Right hindlimb (tissue), 1 donor: ENCODE measurements at regions not wholly inside any gene's neighbourhood (a gene's known extent, or its start where the extent isn't known, plus 50 kb on each side); places are given as distances from the start of the nearest gene placed in this dataset.

ENCODE experiments used
- DNase-seq: peaks from one replicate; pipeline ENCODE4 v3.0.0-alpha.2; 2018

GRCh38 chr14:44701563-44702263 is 194.6 kb upstream of the FSCB start:
- DNase-seq: peak; percentile 37

DNA sequence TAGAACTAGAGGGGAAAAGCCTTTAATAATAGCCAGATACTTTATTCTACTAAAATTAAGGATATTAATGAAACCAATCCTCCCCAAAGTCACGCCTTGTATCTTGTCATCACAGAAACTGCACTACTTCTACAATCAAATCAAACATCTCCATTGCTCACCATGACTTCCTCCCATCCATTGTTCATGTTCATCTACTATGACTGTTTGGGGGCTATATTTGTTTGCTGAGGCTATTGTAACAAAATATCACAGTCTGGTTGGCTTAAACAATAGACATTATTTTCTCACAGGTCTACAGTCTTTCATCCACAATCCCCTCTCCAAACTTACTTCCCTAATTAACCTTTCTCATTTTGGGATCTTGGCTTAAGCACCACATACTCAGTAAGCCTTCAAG is 193.6 kb upstream of the FSCB start:
- no peak for DNase-seq

DNA sequence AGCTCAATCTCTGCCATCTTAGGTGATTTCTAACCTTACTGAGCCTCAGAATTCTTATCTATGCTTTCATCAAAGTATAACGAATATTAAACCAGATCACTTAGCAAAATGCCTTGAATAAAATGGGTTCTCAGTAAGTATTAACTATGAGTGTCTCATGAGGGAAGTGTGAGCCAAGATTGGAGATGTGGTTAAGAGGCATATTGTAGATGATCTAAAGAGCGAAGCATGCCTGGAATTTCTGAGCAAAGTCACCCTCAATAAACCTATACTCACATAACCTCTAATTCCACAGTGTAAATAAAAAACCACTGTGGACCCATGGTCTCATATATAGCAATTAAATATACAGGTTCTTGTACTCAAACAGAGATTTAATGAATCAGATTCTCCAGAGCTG is 193.1 kb upstream of the FSCB start:
- DNase-seq: no peak

DNA sequence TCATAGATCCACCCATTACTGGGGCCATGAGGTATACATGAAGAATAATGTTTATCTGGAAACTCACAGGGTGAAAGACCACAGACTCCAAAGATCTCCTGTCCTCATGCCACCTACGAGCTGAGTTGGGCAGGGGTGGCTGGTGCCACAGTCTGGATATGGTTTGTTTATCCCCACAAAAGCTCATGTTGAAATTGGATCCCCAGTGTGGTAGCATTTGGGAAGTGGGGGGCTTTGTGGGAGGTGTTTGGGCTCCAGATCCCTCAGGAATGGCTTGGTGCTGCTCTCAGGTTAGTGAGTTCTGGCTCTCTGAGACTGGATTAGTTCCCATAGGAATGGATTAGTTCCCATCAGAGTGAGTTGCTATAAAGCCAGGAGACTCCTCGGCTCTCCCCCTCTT is 192.3 kb upstream of the FSCB start:
- no peak for DNase-seq

GRCh38 chr14:44669496-44669895 is 162.4 kb upstream of the FSCB start:
- no peak for DNase-seq

- DNase-seq: no peak
Observed at GRCh38 chr14:44663136-44663535, 156.1 kb upstream of the FSCB start.

DNA sequence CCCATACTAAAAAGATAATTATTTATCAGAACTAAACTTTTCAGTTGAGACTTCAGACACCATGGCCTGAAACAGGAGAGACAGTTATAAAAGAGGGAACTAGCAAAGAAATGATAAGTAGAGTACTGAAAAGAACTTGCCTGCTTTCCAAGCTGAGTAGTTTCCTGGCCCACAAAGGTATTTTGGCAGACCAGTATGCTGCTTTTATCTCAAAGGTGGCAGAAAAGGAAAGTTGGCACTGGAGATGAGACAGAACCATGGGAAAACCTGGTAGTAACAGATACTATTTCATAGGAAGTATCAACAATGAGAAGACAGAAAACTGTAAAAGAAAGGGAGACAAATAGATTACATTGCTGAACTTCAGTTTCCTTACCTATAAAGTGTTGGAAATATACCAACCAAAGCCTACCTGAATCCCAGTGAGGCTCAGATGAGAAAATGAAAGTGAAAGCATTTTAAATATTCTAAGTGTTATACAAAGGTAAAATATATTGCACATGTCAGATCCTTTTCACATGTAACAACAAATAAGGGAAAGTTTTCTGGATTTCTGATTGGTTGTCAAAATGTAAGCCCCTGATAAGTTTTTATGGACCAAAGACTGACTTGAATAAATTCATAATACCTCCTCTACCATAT is 155.3 kb upstream of the FSCB start:
- DNase-seq: no peak

- no peak for DNase-seq
Observed at GRCh38 chr14:44658389-44658696, 151.3 kb upstream of the FSCB start.

DNA sequence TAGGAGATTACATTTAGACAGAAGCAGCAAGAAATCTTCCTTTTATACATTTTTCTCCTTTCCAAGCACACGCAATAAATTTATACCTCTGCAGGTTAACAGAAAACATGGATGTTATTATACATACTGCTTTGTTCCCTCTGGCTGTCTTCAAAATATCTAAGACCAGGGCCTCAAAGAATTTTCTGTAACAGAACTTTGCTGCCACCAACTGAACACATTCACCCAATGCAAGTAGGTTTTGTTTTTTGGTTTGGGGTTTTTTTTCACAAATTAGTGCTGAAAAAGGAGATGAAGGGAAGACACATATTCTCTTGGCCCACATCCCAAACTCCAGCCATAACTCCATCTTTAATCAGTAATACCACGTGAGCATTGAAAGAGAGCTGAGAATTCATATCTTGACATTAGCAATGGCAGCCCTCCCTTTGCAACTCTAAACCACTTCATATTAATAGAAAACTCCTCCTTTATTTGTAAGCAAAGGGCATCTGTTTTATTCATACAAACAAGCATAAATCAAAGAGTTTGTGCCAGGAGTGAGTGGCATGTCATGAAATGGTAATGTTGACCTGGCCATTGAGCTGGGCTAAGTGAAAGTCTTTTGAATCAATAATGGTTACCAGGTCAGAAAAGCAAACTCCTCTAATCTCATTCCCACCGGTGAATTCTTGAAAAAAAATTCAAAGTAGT is 150.8 kb upstream of the FSCB start:
- DNase-seq: peak; percentile 27

DNA sequence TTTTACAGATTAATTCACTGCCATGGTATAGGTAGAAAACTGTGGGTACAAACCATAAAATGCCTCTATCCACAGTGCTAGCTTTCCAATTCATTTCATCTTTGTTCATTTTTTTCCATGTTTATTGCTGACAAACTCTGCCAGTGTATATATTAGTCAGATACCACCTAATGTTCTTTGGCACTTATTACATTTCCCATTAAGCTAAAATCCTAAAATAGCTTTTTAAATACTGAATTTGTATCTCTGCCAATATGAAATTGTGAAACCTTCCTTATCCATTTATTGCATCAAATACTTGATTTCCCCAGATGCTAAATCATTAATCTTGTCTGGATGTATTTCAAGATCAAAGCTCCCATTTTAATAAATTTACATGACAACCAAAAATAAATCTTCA is 150.1 kb upstream of the FSCB start:
- DNase-seq: no peak

- no peak for DNase-seq
Observed at GRCh38 chr14:44654591-44654990, 147.5 kb upstream of the FSCB start.

DNA sequence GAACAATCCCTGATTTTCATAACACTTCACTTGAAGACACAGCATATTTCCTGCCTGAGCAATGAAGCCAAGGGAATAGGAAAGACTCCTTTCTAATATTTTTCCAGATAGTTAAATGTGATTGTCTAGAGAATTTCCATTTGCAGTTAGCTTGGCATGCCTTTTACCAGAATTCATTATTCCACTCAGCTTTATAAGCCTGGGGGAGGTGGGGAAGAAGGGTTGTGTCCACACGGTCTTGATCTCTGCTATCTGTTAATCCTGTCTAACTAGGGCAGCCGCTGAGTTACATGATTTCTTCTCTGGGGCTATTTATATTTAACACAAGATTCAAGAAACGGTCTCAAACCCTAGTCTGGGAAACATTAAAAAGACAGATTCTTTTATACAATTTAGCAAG is 146.6 kb upstream of the FSCB start:
- no peak for DNase-seq

- no peak for DNase-seq
Observed at GRCh38 chr14:44652640-44653039, 145.6 kb upstream of the FSCB start.

- no peak for DNase-seq
Observed at GRCh38 chr14:44649061-44649460, 142.0 kb upstream of the FSCB start.

- no peak for DNase-seq
Observed at GRCh38 chr14:44640416-44640815, 133.3 kb upstream of the FSCB start.

- no peak for DNase-seq
Observed at GRCh38 chr14:44639781-44640385, 132.8 kb upstream of the FSCB start.

DNA sequence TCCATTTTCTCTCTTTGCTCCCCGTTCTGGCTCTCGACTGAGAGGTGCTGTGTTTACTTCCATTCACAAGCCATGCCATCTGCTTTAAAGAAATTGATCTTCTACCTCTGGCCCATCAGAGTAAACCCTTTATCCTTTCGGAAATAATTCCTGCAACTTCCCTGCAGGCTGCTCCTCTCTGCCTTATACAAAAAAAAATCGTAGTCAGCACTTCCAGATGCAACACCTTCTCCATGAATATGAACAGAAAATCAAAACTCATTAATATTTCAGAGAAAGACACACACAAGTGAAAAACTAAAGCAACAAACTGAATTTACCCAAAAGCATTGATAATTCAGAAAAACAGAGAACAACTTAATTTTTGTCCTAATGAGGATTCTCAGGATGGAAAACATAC is 127.6 kb upstream of the FSCB start:
- no peak for DNase-seq

- no peak for DNase-seq
Observed at GRCh38 chr14:44626423-44626822, 119.3 kb upstream of the FSCB start.

DNA sequence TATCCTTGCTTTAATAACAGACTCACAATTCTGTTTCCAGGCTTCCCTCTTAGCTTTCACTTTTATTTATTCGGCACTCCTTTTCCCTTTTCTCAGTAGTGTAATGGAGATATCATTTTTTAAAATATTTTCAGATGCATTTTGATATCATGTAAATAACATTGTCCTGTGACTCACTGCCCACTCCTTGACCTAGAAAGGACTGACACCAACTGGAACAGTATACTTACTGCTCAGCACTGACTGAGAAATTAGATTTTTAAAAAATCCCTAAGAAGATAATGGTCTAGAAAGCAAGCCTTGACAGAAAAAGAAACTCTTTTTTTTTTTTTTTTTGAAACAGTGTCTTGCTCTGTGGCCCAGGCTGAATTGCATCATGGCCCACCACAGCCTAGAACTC is 118.0 kb upstream of the FSCB start:
- no peak for DNase-seq

GRCh38 chr14:44620121-44621019 is 113.3 kb upstream of the FSCB start:
- no peak for DNase-seq

- DNase-seq: no peak
Observed at GRCh38 chr14:44616204-44616603, 109.1 kb upstream of the FSCB start.

- DNase-seq: no peak
Observed at GRCh38 chr14:44613061-44613712, 106.1 kb upstream of the FSCB start.
